GDM1 (cell line): ENCODE measurements at regions not wholly inside any gene's neighbourhood (a gene's known extent, or its start where the extent isn't known, plus 50 kb on each side); places are given as distances from the start of the nearest gene placed in this dataset.

ENCODE experiments used
- DNase-seq: peaks from one replicate; lab custom pipeline; 2025; lab: John Stamatoyannopoulos, UW

DNA sequence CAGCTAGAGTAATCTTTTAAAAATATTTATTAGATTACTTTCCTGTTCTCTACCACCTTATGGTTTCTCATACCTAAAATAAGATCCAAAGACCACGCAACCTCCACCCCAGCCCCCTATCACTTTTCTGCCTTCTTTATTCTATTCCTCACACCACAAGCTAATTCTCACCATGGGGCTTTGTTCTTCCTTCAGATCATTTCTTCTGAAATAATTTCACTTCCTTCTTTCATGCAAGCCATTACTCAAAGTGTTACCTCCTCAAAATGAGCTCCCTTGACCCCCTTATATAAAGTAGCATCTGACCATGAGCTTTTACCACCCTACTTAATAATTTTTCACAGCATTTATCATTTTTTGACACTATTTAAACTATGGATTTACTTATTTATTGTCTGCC is 233.2 kb upstream of the TMCO5A start:
- DNase-seq = no peak

DNA sequence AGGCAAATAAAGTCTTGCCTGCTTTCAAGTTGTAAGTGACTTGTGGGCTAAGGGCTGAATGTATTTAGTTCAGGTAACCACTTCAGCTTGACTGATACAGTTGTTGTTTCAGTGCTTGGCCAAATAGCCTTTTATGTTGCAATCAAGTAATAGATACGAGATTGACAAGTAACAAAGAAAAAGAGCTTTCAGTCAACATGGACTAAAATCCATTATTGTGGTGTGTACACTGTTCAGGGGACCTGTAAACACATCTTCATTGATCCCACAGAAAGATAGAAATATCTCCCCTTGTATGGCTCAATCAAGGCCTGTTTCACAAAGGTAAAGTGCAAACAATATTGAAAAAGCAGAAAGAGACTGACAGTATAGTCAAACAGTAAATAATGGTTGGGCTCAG is 224.8 kb upstream of the TMCO5A start:
- DNase-seq = no peak

DNA sequence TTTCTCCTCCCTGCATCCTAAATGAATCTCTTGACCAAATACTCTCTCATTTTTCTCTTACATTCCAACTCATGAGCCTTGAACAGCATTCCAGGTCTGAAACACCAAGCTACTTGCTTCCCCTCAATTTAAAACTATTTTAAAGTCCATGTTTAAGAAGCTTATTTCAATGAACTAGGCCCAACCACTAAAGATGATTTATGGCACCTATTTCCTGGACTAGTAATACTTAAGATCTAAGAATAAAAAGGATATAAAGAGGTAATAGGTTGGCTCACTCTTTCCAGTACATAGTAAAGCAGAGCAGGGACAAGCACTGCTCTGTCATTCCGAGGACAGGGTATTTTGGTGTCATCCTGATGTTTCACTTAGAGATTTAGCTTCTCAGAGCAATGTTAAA is 219.3 kb upstream of the TMCO5A start:
- no peak for DNase-seq

DNA sequence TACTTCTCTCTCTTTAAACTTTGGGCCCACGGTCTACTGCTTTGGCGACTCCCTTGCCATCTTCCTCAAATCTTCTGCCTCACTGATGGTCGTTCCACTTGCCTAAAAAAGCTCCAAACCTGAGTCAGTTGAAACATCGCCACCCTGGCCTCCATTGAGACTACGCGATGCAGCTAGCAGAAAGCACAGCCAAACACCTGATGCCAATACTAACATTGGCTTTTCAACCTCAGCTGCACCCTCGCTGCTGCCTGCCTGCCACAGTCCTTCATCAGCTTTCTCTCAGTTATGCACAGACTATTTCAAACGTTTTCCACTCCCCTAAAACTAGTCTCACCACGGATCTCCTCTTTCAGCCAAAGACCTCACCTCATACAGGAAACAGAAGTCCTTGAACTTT is 214.2 kb upstream of the TMCO5A start:
- no peak for DNase-seq

- DNase-seq = no peak
These were observed 203.2 kb upstream of the TMCO5A start for GRCh38 chr15:37731146-37731746.

DNA sequence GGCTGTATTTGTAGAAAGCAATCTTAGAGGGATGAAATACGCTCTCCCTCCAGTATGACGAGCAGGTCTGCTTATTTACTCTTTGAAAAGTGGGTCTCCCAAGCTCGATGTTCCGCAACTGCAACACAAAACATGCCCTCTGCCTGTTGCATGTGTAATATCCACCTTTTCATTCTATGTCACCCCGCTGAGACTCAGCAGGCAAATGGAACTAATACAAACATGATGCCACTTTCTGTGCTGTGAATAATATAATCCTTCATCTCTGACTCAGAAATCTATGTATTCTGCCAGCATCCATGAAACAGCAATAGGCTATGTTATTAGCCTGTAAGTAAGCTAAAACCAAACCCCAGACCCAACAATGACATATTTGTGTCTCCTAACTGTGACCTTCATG is 200.8 kb upstream of the TMCO5A start:
- DNase-seq = no peak

- no peak for DNase-seq
These were observed 193.8 kb upstream of the TMCO5A start for GRCh38 chr15:37740623-37741141.

DNA sequence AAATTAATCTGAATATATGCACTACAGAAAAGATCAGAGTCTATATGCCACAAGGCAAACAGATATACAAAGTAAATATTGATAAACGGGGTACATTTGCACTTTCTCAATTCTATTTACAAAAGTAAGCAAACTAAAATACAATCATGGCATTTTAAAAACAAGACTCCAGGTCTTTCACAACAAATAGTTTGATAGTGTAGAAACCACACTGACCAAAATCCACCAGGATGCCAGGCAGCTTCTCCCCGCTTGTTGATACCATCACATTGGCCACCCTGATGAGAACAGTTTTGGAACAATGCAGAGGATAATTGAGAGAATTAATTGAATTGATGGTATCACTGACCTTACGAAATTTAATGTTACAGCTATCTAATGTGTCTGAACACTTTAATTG is 190.6 kb upstream of the TMCO5A start:
- no peak for DNase-seq

- no peak for DNase-seq
These were observed 189.9 kb upstream of the TMCO5A start for GRCh38 chr15:37744521-37744920.

DNA sequence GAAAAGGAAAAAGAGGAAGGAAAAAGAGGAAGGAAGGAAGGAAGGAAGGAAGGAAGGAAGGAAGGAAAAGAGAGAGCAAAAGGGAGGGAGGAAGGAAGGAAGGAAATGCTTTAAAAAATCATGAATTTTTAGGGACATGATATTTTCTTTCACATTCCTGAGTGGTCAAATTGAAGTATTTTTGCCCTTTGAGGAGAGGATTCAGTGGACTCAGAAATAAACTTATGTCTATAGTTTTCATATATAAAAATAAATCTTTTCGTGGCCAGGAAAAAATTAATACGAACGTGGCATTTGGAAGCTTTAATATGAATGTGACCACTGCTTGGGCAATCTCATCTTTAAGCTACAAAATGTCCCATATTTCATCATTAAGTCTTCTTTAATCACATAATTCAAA is 183.0 kb upstream of the TMCO5A start:
- no peak for DNase-seq

GRCh38 chr15:37756407-37756806 is 178.0 kb upstream of the TMCO5A start:
- DNase-seq = no peak

DNA sequence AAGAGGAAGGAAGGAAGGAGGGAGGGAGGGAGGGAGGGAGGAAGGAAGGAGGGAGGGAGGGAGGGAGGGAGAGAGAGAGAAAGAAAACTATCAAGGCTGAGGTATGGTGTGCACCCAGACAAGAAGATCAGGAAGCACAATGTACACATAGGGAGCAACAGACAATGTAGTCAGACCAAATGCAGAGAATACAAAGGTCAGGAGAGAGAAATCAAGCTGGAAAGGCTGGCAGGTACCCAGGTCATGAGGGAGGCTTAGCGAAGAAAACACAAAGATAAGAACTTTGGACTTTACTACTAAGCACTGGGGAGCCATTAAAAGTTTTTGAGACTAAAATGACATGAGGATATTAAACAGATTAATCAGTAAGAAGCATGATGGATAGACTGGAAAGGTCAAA is 176.0 kb upstream of the TMCO5A start:
- no peak for DNase-seq

DNA sequence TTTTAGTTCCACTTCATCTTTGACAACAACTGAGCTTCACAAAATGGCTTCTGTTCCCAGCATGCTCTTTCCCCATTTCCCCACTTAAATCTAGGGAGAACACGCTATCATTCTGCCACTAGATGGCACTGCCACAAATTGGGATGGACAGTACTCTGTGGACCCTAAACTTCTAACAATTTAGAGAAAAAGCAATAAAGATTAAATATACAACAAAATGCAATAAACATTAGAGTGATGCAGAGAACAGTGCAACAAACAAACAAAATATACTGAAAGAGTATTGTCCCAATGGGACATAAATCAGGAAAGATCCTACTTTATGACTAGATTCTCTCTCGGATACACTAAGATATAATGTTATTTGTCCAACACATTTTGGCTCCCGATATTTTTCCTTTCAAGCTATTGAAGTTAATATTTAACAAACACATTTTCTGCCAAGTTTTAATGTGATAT is 169.7 kb upstream of the TMCO5A start:
- DNase-seq = peak; percentile 65

- DNase-seq = peak; percentile 85
These were observed 168.7 kb upstream of the TMCO5A start for GRCh38 chr15:37765786-37766185.

- no peak for DNase-seq
These were observed 166.5 kb upstream of the TMCO5A start for GRCh38 chr15:37767841-37768455.

GRCh38 chr15:37771465-37771864 is 163.0 kb upstream of the TMCO5A start:
- no peak for DNase-seq

DNA sequence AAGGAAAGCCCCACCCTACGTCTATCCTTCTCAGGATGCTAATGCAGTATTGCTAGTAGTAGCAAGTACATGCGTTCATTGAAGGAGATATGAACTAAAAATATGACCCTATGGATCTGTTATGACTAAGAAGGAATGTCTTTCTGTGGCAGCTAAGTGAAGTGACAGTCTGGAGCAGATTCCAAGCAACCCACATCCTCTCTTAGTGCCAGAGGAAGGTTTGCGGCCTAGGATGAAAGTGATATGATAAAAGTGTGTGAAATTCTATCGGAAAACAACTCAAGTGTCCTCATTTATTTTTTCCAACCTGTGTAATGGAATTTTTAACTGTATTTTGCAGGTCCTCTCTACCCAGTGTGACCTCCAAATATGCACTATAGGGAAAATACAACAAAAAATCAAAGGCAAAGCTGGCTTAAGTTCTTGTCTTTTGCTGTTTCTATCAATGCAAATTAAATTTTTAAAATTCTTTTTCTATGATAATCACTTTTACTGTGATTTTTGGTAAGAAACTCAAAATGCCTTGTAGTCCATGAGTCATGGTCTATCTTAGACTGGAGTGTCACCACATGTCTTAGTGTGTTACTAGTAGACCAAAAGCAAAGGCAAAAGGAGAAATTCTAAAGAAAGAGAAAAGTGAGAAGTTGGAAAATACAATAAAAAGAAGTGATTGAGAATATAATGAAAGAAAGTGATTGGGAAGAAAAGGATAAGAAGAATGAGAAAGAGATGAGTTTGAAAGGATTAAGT is 161.2 kb upstream of the TMCO5A start:
- DNase-seq = no peak

DNA sequence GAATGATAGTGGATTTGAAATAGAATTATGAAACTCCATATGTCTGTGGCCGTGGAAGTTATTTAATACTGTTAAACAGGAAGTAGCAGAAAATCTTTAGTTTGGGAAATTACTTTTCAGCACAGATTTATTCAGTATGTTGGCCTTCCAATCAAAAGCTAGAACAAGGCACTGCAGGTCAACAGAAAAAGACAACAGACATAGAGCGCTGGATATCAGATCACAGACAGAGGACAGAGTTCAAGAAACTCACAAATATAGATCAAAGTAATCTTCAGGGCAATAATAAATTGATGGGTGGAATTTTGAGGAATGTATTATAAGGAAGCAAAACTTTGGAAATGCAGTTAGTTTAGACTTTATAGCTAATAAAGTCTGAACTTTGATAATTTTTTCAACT is 159.5 kb upstream of the TMCO5A start:
- DNase-seq = no peak

DNA sequence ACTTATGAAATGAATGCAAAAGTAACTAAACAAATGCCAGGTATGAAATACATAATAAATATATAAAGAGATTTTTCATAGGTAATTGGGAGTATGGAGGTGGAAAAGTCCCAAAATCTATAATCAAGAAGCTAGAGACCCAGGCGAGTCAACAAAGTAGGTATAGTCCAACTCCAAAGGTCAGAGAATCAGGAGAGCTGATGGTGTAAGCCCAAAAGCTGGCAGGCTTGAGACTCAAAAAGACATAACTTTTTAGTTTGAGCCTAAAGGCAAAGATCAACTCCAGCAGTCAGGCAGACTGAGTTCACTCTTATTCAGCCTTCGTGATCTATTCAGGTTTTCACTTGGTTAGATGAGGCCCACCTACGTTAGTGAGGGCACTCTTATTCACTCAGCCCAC is 157.4 kb upstream of the TMCO5A start:
- DNase-seq = no peak

- DNase-seq = no peak
These were observed 151.2 kb upstream of the TMCO5A start for GRCh38 chr15:37783290-37783689.

DNA sequence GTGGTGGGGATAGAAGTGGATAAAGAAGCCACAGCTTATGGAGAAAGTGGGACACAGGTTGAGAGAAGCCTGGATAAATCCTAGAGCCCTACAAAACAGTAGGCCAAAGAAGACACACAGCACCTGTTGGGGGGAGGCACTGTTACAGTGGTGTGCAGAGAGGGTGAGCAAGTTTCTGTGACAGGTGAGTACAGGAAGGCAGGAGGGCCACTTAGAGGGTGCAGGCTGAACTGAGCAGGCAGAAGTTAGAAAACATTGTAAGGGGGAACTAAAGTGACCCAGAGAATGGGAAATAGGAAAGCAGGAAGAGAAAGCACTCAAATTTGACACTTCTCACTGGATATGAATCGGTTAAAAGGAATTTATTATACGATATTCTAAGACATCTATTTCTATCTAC is 146.1 kb upstream of the TMCO5A start:
- DNase-seq = peak; percentile 63

- no peak for DNase-seq
These were observed 145.6 kb upstream of the TMCO5A start for GRCh38 chr15:37788767-37789396.

DNA sequence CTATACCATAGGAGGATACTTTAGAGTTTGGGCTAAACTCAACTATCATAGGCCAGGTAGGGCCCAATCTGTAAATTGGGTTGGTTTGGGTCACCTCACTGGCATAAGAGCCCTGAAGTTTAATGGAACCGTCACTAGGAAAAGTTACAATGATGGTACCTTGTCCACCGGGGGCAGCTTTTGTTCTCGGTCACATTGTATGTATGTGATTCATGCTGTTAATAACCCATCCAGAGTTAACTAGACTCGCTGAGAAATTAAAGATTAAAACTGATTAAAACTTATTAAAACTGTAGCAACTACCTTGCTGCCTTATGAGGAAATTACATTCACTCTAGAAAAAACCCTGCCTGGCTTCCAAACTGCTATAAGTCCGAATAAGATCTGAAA is 145.0 kb upstream of the TMCO5A start:
- DNase-seq = no peak
